ENCODE measurements at regions not wholly inside any gene's neighbourhood (a gene's known extent, or its start where the extent isn't known, plus 50 kb on each side); places are given as distances from the start of the nearest gene placed in this dataset.

DNA sequence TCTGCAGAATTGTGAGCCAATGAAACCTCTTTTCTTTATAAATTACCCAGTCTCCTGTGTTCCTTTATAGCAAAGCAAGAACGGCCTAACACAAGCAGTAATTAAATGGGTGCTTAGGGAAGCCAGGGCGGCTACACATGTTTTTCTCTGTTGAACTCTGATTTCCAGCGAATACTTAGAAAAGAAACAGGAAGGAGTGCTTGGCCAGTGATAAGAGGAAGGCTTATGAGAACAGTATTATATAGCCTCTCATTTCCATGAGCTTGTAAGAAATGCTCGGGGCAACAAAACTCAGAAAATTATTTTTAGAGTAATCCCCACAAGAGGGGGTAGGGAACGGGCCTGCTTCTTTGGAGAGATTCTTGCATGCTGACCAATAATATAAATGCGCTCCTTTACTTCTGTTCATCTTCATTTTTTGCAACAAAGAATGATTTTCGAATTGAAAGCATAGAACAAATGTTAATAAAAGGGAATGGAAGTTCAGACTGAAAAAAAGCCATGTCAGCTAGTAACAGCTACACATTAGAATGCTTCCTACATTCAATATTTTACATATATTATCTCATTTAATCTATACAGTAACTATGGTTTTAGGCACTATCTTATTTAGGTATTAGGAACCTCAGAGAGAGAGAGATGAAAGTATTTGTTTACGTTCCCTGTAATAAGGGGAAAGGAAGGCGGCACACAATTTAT lies 49.7 kb upstream of the CCDC85A start:
- TF ChIP-seq EZH2 (IDR thresholded peaks at IDR 0.05; ENCODE audit: low read length) (no peak), CTCF (optimal IDR thresholded peaks at IDR 0.05 in 1 of 3, IDR thresholded peaks at IDR 0.05 in 1 of 3, conservative IDR thresholded peaks at IDR 0.05 in 1 of 3; ENCODE audit: extremely low read depth in 1 of 3, insufficient read depth in 2 of 3, low read length in 3 of 3) (no peak)
